GM18867 (cell line): ENCODE measurements at regions not wholly inside any gene's neighbourhood (a gene's known extent, or its start where the extent isn't known, plus 50 kb on each side); places are given as distances from the start of the nearest gene placed in this dataset.
"Not testable (repeated sequence)": the region's sequence is repeated elsewhere in the genome, so short reads cannot be mapped to it uniquely, and the experiment has no call there.

ENCODE experiments used
- ATAC-seq: cut with Tn5 transposase; IDR thresholded peaks from one replicate; pipeline ENCODE4 v1.9.1; 2021; ENCODE audit warnings: mild to moderate bottlenecking, moderate library complexity; ENCODE audit not compliant: unreplicated experiment

DNA sequence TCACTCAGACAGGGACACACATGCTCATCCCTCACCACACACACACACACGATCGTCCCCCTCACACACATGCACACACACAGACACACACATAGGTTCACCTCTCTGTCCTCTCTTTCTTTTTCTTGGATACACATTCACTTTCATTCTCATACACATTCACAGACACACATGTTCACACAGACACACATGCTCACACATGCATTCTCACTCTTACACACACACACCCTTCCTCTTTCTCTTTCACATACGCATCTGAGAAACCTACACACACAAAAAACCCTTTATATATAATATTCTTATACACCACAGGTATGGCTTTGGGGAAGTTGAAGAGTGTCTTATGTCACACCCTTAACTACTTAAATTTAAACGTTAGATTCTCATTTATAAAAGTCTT, 248.6 kb upstream of the RUNX1 start:
- ATAC-seq, result no peak

DNA sequence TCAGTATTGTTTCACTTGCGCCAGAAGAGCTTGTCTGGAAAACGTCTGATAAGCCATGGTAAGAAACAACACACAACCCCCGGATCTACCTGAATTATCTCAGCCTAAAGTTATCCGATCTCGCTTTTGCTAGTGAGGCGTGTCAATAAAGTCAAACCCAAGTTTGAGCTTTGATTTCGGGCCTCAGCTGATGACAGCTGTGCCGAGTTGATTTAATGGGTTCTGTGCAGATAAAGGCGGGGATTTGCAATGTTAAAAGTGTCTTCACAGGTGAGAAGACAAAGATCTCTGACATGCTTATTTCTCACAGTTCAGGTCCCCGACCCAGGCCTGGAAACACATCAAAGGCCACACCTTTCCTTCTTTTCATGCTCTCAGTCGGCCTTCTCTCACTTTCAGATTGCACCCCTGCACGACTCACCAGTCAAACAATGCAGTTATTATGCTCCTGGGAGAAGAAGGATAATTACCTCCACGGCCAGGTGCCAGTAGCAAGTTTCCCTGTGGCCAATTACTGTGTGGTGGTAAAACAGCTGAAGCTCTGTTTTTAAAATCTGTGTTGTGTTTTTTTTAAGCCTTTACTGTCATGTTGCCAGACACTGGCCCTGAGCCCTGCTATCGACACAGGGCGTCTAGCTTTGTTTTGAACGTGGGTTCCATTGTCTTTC, 245.3 kb upstream of the RUNX1 start:
- no peak for ATAC-seq

DNA sequence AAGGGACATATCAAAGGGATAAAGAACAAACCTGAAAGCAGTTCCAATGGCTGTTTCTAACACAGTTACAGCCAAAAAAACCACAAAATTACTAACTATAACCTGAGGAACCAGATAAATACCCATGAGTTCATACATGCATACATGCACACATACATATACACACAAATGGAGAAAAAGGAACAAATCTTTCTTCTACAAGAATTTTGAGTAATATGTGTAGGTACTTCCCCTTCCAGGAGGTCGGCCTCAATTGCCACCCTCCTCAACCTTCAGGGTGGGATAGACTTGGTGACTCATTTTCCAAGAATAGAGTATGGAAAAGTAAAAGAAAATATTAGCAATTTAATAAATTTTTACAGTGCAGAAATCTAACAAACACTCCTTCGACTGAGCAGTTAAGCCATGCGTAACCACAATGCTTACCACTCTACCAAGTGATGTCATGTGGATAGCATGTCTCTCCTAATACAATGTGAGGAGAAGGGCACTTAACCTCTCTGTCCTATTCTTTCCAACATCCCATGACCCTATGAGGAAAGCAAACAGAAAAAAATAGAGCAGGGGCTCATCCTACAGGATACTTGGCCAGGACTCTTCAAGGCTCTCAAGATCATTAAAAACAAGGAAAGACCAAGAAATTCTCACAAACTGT, 243.0 kb upstream of the RUNX1 start:
- no peak for ATAC-seq

- no peak for ATAC-seq
Measured at GRCh38 chr21:35291034-35291433, 241.9 kb upstream of the RUNX1 start.

GRCh38 chr21:35288238-35288637, 239.1 kb upstream of the RUNX1 start:
- no peak for ATAC-seq

DNA sequence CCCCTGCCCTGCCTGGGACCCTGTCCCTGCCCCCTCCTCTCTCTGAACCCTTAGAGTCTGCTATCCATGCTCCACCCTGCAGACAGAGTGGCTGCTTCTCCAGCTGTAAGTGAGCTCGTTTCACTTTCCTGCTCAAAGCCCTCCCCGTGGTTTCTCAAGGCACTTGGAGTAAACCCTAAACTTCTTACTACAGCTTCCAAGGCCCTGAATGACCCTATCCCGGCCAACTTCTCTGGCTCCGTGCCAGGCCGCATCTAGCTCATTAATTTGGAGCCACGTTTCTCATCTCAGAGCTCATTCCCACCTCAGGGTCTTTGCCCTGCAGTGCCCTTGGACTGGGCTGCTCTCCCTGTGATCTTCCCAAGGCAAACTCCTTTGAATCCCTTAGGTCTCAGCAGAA, 235.1 kb upstream of the RUNX1 start:
- ATAC-seq, result no peak

GRCh38 chr21:35282944-35283343, 233.8 kb upstream of the RUNX1 start:
- ATAC-seq, result no peak

GRCh38 chr21:35281956-35282355, 232.9 kb upstream of the RUNX1 start:
- ATAC-seq, result no peak

DNA sequence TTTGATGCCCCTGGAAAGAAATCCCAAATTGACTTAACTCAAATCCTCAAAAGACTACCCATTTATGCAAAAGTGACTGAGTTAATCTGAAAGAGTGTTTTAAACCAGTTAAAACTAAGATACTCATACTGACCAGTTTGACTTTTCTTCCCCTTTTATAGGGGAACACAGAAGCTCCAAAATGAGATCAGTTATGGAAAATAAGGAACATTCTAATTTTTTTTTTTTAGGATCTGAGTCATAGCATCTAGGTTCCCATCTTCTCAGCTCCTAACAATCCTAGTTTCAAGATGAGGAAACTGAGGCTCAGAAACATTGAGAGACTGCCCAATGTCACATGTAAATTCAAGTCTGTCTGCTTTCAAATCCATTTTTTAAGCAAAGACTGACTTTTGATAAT, 231.1 kb upstream of the RUNX1 start:
- no peak for ATAC-seq

- no peak for ATAC-seq
Measured at GRCh38 chr21:35275776-35276175, 226.7 kb upstream of the RUNX1 start.

- no peak for ATAC-seq
Measured at GRCh38 chr21:35274923-35275322, 225.8 kb upstream of the RUNX1 start.

DNA sequence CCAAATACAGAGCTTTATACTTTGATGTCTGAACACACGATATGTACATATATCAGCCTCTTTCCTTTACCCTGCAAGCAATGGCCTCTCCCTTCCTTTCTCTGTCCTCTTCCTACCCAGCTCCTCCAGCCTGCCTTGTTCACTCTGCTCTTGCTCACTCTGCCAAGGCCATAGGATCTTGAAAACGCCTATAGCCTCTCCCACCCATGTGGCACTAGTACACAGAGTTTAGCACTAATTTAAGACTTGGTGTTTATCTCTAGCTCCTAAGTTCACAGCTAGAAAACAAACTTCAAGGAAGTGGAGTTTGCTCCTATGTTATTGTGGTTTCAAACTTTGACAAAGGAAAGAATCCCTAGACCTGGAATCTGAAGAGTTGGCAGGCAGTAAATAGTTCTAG, 225.0 kb upstream of the RUNX1 start:
- no peak for ATAC-seq

DNA sequence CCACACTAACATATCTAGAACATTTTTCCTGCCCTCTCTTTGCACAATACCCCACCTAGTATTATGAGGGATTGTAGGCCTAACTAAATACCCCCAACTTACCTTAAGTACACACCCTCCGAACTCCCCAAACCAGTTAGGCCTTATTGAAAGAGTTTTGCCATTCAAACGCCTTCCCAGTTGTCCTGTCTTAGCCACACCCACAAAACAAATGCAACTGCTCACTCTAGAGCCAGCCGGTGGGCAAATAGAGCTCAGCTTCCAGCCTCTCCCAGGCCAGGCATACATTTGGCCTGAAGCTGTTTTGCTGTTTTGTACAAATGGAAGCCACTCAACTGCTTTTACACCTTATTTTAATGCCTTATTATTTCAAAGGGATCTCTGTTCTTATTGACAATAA, 224.2 kb upstream of the RUNX1 start:
- no peak for ATAC-seq

GRCh38 chr21:35271344-35272118, 222.4 kb upstream of the RUNX1 start:
- ATAC-seq, result not testable (repeated sequence)

- no peak for ATAC-seq
Measured at GRCh38 chr21:35268817-35269216, 219.7 kb upstream of the RUNX1 start.

DNA sequence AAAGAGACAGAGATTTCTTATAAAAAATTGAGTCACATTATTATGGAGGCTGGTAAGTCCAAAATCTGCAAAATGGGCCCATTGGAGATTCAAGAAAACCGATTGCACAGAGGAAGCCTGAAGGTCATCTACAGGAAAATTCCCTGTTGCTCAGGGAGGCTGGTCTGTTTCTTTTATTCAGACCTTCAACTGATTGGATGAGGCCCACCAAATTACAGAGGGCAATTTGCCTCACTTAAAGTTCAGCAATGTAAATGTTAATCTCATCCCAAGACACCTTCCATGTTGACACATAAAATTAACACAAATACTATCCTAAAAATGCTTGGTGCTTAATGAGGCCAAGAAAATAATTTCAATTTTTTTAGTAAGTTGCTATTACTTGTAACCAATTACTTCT, 219.2 kb upstream of the RUNX1 start:
- ATAC-seq, result no peak

- no peak for ATAC-seq
Measured at GRCh38 chr21:35266546-35266945, 217.4 kb upstream of the RUNX1 start.

DNA sequence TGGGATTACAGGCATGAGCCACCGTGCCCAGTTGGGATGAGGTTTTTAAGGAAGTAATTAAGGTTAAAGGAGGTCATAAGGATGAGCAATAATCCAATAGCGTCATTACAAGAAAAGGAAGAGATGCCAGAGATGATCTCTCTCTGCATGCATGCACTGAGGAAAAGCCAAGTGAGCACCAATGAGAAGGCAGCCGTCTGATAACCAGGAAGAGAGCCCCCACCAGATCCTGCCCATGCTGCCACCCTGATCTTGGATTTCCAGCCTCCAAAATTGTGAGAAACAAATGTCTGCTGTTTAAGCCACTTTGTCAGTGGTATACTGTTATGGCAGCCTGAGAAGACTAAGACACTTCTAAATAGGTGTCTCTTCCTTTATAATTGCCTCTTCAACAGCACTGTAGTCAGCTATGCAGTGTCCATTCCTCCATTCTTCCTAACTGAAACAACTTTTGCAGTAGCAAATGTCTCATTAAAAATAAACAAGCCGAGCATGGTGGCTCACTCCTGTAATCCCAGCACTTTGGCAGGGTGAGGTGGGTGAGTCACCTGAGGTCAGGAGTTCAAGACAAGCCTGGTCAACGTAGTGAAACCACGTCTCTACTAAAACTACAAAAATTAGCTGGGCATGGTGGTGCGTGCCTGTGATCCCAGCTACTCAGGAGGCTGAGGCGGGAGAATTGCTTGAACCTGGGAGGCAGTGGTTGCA, 216.2 kb upstream of the RUNX1 start:
- no peak for ATAC-seq

DNA sequence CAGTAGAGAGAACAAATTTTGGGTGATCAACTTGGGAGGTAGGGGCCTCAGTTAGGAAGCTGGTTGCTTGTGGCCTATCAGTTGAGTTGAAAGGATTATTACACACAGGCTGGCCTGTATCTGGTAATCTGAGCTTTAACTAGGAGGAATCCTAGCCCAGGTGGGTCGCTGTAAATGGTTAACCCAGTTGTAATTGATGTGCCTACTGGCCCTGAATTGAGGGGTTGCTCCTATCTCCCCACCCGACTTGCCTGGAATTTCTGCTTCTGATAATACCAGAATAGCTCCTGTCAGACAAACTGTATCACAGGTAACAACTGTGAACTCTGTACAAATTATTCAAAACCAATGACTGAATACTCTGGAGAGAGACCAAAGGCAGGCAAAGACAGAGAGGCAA, 210.4 kb upstream of the RUNX1 start:
- no peak for ATAC-seq

GRCh38 chr21:35258521-35258920, 209.4 kb upstream of the RUNX1 start:
- ATAC-seq, result no peak

DNA sequence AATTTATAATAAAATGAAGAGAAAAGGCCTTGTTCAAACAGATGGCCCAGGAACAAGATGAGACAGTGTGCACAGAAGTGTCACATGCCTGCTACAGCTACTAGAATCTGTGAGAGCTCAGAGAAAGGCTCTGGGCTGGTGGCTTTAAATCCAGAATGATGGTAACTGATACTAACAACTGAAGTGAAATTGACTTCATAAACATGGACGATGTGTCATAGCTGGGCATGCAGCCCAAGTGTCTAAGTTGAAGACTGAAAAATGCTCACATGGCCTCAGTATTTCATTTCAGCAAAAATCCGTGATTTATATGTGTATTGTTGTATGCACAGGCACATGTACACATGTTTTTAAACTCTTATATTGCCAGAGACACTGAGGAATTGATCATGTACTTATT, 208.3 kb upstream of the RUNX1 start:
- ATAC-seq, result no peak
